NCI-H1694 (cell line): ENCODE measurements at regions not wholly inside any gene's neighbourhood (a gene's known extent, or its start where the extent isn't known, plus 50 kb on each side); places are given as distances from the start of the nearest gene placed in this dataset.
"Not testable (repeated sequence)": the region's sequence is repeated elsewhere in the genome, so short reads cannot be mapped to it uniquely, and the experiment has no call there.

Experiments
- DNase-seq: peaks from one replicate; lab custom pipeline; 2025; lab: John Stamatoyannopoulos, UW

DNA sequence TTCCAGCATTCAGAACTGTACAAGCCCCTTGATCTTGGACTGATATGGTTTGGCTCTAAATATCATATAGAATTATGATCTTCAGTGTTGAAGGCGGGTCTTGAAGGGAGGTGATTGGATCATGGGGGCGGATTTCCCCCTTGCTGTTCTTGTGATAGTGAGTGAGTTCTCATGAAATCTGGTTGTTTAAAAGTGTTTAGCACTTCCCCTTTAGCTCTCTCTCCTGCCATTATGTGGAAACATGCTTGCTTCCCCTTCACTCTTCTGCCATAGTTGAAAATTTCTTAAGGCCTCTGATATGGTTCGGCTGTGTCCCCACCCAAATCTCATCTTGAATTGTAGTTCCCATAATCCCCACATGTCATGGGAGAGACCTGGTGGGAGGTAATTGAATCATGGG is 305.3 kb upstream of the CYRIA start:
- not testable (repeated sequence) for DNase-seq

DNA sequence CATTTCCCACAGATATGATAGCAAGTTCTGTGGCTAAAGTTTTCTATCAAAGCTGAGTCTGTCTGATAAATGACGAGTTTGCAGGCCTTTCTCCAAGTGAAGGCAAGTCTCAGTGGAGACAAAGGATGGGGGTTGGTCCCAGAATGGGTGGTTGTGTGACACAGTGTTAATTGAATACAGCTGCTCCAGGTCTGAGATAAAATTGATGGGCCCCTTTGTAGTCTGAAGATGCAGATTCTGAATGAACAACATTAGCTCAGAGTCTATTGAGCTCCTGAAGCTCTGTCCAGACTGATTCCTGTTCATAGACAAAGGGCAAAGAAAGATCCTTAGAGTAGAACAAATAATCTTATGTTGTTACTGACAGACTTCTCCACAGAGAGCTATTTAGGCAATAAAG is 296.9 kb upstream of the CYRIA start:
- no peak for DNase-seq

DNA sequence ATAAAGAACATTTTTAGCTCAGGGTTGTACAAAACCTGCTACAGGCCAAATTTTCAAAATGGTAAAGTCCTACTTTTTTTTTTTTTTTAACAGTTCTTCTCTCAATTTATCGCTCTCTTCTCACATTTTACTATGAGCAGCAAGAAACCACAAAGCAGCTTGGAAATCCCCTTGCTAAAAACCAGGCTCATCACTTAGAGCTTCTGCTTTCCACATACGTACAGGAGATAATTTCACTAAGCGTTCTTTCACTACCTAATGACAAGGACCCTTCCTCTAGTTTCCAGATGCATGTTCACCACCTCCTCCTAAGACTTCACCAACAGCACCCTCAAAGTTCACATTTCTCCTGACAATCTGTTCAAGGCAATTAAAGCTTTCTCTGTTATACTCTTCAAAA is 294.9 kb upstream of the CYRIA start:
- DNase-seq, result no peak

DNA sequence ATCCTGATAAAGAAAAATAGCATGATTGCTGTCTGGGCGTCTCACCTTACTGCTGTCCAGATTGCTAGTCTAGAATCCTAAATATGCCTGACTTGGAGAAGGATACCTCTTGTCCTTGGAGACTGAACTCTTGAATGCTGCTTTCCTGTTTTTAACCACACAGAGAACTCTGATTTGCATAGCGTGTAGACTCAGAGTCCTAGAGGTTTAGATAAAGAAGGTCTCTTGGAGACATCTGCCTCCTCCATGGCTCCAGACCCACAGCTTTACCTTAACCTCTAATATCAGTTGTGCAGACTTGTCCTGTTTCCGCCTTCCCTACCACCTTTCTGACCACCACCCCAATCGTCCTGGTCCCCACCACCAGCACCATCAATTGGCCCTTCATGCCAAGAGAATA is 292.6 kb upstream of the CYRIA start:
- no peak for DNase-seq

DNA sequence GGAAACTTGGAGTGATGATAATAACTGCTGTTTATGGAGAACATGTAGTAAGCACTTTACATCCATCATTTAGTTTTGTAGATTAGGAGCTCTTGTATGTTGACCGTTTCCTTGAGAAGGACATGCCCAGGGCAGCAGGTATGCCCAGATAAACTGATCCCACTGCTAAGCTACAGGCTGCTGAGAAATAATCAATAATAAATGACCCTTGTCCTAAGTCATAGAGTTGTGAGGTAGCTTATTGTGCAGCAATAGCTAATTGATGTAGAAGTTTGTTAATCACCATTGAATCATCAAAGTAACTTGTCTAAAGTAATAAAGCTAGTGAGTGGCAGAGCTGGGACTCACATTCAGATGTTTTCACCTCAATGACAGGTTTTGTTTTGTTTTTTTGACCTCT is 287.2 kb upstream of the CYRIA start:
- no peak for DNase-seq

DNA sequence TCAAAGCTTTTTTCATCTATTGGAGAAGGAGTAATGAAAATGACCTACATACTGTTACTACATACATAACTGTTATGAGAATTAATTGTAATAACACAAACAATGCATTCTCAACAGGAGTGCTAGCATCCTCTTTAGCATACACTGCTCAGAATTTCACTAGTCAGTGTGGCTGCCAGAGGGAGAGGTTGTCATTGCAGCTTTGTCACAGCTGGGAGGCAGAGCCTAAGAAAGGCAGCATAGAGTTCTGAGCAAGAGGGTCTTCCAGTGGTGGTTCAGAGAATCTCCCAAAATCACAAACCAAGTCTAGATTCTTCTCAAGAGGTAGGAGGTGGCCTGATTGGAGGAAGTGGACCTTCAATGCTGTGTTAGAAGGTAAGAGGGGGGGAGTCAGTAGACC is 286.7 kb upstream of the CYRIA start:
- no peak for DNase-seq

DNA sequence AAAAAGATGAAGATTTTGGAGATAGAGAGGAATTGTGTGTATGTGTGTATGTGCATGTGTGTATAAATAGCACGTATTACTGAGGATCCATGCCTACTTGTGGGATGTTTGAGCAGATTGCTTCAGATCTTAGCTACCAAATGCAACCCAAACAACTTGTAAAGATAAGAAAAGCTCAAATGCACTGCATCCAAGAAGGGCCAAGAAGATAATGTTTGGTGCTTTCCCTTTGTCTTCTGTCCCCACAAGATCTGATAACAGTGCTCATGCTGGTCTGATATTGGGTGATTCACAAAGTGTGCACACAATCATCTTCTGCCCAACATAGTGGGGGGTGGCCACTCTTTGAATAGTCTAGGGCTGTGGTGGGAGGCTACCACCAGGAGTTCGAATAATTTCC is 284.8 kb upstream of the CYRIA start:
- DNase-seq, result no peak

DNA sequence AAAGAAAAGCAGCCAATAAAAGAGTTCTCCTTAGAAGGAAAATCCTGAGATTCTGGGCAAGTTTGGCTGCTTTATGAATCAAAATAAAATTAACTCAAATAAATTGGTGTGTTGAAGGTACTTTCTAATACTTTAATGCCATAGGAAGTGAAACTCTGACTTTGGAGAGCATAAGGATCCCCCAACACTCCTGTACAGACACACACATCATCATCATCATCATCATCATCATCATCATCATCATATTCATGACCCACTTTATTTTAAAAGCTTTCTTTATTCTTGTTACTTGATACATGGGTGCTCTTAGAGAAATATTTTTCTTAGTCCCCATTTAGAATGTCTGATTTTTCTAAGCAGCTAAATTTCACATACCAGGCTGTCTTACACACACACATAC is 283.1 kb upstream of the CYRIA start:
- DNase-seq, result no peak

DNA sequence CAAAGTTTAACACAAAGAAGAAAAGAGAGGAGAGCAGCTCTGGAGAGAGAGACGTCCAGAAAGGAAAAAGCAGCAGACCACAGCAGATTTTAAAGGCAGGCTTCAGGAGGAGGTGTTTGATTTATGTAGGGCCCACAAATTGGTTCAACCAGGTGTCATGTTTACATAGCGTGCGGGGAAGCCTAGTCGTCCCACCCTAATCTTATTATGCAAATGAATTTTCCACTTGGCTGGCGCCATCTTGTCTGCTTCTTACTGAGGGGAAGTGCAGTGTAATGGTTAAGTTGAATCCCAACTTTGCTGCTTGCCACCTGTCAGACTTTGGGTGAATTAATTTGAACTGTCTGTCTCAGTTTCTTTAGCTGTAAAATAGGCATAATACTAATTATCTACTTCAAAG is 282.4 kb upstream of the CYRIA start:
- no peak for DNase-seq

DNA sequence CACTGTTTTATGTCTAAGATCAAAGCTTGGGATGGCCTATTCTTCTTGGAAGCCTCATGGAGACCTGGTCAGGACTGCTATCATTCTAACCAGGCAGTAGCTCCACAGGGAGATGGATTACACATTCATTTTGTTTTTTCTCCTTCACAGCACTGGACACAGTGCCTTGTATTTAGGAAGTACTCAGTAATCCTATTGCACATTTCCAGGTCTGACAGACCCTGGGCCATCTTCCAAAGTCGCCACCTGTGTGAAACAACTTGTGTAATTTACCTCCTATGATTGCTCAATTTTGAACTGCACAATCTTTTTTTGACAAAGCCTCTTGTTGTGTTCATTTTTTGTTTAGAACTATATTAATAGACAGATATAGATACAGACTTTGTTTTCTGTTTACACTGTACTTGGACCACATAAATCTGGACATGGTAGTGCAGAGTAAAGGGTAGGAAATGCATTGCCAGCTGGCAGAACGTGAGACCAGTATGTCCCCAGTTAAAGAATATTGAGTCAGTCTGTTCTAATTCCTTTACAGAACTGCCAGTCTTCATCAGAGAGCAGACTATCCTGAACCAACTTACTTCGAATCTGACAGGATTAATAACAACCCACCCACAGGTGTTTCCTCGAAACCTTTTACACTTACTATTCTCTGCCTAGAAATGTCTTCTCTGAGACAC is 277.8 kb upstream of the CYRIA start:
- no peak for DNase-seq

DNA sequence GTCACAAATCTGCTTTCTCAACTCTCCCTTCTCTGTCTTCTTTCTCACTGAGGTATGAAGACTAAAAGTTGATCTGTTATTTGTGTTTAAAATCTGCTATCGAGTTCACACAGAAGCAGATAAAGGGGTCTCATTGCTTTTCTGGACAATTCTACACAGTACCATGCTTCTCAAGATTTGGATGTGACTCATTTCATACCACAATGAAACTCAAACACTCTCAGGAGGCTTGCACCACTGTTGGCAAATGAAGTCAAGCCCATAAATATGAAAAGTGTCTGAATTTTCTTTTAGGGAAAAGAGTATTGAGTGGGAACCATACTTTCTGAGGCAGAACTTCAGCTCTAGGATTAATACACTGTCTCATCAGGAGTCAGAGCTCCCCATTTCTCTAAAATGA is 274.6 kb upstream of the CYRIA start:
- no peak for DNase-seq

DNA sequence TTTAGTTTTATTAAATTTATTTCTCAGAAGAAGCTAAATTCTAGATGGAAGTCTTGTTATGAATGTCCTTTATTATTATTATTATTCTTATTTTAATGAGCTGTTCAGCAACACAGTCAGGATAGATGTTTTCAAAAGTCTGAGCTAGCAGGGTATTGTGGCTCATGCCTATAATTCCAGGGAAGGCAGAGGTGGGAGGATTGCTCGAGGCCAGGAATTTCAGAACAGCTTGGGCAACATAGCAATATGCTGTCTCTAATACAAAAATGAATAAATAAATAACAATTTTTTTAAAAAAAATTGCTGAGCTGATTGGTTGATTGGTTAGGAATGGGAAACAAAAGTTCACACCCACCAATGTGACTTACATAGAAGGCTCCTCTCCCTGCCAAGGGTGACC is 274.1 kb upstream of the CYRIA start:
- no peak for DNase-seq

DNA sequence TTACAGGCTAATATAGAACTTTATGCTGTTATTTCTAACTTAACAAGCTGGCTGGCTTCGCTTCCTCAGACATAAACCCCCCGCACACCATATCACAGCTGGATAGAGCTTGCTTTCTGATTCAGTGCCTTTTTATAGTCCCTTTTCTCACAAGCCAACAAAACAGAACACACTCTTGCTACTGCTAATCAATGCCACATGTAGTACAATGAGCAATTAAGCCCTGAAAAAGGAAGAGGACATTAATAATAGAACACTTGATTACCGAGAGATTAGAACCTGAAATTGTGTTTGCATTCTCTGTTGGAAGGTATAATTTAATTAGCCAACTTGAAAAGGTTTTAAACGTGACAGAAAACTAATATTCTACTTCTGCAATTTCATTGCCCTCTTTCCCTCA is 267.7 kb upstream of the CYRIA start:
- DNase-seq, result no peak

DNA sequence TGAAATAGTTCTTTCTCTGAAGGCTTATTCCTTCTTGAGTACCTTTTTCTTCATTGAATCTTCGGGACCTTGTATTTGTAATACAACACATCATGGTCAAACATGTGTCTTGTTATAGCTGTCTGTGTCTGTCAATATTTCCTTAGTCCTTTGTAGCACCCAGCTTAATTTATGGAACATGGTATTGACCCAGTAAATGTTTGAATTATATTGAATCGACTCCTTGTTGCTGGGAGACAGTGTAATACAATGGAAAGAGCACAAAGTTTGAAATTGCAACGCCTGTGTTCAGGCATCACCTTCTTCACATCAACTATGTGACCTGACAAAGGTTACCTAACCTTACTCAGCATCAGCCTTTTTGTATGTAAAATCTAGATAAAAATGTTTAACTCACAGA is 267.2 kb upstream of the CYRIA start:
- DNase-seq, result no peak

DNA sequence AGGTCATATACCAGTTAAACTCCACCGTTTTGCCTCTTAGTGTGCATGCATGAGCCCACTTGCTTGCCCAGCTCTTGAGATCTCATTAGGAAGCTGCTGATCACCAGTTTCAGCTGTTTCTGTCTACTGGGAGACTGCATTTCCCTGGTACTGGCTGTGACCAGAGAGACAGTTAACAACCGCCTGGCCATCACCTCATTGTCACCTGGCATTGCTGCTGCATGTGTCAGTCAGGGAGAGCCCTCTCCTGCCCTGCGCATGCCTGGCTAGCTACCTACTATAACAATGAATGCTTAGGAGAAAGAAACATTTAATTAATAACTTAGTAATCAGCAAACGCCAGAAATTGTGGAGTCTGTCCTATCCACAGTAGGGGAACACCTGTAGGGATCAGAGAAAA is 265.8 kb upstream of the CYRIA start:
- no peak for DNase-seq

DNA sequence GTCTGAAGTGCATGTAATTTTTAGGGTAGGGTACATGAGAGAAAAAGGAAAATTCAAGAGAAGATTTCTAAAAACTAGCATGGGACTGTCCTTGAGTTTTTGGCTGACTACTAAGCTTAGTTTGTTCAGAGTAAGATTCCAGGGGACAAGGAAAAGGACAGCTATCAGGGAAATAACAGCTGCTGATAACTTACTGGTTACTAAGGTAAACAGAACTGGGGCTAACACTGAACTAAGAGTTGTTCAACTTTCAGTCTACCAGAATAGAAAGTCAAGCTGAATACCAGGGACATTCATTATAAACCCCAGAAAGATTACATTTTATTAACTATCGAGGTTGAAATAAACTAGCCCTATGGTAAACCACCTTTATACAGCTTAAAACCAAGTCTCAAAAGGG is 261.8 kb upstream of the CYRIA start:
- DNase-seq, result no peak

DNA sequence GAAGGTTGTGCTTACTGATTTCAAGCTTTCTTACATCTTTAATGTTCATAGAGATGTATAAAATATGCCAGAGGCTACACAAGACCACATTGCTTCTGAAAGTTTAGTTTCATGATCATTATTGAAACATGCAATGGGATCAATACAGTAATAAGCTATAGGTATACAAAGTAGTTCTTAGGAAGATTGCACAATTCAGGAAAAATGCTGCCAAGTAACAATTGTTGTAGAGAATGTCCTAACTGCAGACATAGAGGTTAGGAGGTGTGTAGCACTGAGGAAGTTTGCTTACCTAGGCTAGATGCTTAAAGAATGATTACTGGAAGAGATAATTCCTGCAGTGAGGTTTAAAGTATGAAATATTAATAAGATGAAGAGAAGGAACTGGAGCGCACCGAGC is 259.5 kb upstream of the CYRIA start:
- no peak for DNase-seq

DNA sequence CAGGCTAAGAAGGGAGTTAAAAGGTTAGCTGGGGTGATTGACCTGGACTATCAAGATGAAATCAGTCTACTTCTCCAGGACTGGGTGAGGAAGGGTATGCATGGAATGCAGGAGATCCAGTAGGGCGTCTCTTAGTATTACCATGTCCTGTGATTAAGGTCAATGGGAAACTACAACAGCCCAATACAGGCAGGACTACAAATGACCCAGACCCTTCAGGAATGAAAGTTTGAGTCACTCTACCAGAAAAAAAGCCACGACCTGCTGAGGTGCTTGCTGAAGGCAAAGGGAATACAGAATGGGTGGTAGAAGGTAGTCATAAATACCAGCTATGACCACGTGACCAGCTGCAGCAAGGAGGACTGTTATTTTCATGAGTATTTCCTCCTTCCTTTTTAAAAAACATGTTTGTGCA is 249.7 kb upstream of the CYRIA start:
- not testable (repeated sequence) for DNase-seq

DNA sequence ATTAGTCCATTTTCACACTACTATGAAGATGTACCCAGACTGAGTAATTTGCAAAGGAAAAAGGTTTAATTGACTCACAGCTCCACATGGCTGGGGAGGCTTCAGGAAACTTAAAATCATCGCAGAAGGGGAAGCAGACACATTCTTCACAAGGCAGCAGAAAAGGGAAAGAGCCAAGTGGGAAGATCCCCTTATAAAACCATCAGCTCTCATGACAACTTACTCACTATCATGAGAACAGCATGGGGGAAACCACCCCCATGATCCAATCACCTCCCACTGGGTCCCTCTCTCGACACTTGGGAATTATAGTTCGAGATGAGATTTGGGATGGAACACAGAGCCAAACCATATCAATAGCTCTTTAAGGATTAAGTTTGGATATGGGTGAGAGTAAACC is 246.1 kb upstream of the CYRIA start:
- no peak for DNase-seq

DNA sequence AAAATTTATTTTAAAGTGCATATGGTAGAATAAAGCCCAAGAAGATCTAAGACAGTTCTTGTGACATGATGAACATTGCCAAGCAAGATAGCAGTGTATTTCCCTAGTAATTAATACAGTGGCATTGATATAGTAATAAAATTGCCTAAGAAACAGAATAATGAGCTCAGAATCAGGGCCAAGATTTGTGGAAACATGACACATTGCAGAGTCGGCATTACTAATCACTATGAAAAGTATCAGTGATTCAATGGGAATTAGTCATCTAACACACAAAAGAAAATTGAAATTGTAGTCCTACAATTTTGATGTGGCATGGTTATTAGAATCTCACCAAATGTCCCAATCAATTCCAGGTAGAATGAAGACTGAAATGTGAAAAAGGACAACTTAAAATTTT is 243.0 kb upstream of the CYRIA start:
- no peak for DNase-seq

DNA sequence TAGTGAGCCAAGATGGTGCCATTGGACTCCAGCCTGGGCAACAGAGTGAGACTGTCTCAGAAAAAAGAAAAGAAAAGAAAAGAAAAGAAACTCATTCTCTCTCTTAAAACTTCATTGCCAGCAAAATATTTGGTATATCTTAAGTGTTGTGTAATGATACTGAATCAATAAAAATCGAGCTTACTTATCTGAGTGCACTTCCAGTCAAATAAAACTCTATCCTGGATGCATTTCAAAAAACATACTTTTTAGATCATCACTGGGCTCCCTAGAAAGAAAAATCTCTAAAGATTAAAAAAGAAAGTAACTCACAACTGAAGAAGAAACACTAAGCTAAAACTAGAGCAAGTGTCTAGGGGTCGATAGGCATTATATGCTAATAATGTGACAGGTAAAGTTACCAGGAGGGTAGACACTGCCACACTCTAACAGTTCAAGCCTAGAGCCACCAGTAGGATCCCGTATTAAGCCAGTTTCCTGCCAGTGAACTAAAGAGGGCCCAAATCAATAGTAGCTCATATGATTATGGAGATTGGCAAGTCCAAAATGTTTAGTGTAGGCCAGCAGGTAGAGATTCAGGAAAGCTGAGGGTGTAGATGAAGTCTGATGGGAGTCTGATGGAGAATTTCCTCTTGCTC is 242.1 kb upstream of the CYRIA start:
- no peak for DNase-seq

DNA sequence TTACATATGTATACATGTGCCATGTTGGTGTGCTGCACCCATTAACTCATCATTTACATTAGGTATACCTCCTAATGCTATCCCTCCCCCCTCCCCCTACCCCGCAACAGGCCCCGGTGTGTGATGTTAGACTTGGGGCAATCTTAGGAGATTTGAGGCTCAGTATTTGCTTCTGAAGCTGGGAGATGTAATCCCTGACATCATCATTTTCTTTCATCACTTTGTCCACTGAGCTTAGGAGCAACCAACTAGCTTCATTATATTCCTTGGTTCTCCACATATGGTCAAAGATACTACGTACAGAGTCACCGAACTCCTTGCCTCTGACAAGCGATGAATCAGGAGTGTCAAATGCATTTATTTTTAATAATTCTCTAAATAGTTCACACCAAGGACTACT is 239.7 kb upstream of the CYRIA start:
- DNase-seq, result not testable (repeated sequence)

DNA sequence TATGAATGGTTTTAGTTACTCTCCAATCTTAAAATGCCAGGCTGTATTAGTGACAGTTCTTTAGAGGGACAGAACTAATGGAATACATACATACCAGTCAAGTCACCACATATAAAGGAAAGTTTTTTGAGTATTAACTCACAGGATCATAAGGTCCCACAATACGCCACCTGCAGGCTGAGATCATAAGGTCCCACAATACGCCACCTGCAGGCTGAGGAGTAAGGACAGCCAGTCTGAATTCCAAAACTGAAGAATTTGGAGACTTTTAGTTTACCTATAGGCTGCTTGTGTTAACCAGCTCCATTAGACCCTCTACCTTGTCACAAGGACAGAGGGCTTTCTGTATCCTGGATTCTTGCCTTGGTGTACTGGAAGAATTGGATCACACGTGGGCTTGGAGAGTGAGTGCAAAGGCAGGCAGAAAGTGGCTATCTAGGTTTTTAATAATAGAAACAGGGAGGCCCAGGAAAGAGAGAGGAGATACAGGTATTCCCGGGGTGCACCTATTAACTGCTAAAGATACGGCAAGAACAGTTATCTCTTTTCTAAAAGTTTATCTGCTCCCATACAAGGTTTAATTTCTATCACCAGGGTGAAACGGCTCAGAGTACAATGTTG is 234.9 kb upstream of the CYRIA start:
- peak; percentile 41 for DNase-seq

DNA sequence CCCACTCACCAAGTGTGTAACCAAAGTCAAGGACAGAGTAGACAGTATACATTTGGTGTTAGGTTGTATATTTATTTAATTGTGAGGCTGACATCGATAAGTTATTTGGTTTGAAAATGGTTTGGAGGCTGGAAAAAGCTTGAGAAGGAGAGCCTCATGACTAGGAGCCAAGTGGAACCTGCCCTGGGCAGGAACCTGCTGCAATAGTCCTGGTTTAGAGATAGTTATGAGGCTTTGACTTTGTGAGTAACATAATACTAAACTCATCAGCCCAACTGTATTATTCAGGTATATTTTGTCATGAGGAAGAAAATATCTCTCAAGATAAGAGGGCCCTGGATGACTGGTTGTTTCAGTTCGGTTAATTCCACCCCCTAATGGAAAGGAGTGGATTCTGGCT is 234.3 kb upstream of the CYRIA start:
- no peak for DNase-seq
